Erythroblast (primary cell): ENCODE measurements at regions not wholly inside any gene's neighbourhood (a gene's known extent, or its start where the extent isn't known, plus 50 kb on each side); places are given as distances from the start of the nearest gene placed in this dataset.

Experiments used
- GATA1 ChIP-seq: IDR thresholded peaks from 2 replicates; pipeline ENCODE4 v1.6.1; 2011; ENCODE audit warnings: low read depth, mild to moderate bottlenecking, control low read depth, low read length, moderate library complexity
- POLR2A ChIP-seq: IDR thresholded peaks from 2 replicates; pipeline ENCODE4 v1.6.1; 2011; ENCODE audit warnings: mild to moderate bottlenecking, low read length

GRCh38 chr5:74198156-74198555 lies 442.4 kb downstream of the ENC1 start:
- TF ChIP-seq POLR2A: no peak
- no peak for TF ChIP-seq GATA1
